Fibroblast of skin of right biceps (primary cell): ENCODE measurements at regions not wholly inside any gene's neighbourhood (a gene's known extent, or its start where the extent isn't known, plus 50 kb on each side); places are given as distances from the start of the nearest gene placed in this dataset.

Experiments
- DNase-seq: peaks from one replicate; pipeline ENCODE4 v3.0.0-alpha.2; 2013

DNA sequence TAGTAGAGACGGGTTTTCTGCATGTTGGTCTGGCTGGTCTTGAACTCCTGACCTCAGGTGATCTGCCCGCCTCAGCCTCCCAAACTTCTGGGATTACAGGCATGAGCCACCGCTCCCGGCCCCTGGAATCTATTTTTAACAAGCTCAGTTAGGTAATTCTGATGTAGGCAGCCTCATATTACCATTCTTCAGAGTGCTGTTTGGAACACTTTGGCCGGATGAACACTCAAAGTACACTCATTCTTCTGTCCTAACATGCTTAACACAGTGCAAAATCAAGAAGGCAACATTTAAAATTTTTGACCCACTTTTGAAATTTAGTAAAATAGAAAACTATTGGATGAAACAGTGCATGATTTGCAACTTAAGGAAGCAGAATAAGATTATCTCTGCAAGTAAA, 586.7 kb upstream of the CHORDC1 start:
- DNase-seq = no peak

GRCh38 chr11:90805172-90805571, 582.3 kb upstream of the CHORDC1 start:
- no peak for DNase-seq

DNA sequence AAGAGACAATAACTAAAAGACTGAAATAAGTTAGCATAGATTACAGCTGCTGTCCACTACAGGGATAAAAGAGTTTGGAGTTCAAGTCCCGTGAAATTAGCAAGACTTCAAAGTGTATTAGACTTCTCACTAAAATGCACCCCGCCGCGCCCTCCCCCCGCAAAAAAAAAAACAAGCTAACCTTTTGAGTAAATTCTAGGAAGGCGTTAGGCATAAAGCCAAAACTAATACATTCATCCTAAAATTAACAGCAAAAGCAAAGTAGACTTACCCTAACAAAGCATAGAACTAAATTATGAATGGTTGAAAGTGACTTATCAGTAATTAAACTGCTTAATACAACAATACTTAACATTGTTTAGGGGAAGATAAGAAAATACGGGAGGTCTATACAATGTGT, 581.0 kb upstream of the CHORDC1 start:
- DNase-seq = no peak

- no peak for DNase-seq
Observed at GRCh38 chr11:90803366-90803765, 580.5 kb upstream of the CHORDC1 start.

GRCh38 chr11:90798769-90799168, 575.9 kb upstream of the CHORDC1 start:
- no peak for DNase-seq

DNA sequence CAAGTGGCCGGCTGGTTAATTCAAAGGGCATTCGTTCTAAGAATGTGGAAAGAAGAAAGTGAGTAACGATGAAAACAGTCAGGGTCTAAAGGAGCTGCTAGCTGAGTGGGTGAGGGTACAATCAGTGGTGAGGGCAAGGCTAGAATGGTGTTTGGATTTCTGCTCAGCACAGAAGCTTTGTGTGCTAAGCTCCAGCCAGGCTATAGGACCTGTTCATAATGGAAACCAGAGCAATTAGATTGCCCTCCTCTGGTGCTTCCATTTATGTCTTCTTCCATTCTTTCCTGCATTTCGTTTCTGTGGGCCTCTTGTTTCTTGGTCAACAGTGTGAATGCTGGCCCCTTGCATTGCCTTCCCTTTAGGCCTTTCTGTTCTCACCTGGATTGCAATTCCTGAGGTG, 572.9 kb upstream of the CHORDC1 start:
- DNase-seq = no peak

DNA sequence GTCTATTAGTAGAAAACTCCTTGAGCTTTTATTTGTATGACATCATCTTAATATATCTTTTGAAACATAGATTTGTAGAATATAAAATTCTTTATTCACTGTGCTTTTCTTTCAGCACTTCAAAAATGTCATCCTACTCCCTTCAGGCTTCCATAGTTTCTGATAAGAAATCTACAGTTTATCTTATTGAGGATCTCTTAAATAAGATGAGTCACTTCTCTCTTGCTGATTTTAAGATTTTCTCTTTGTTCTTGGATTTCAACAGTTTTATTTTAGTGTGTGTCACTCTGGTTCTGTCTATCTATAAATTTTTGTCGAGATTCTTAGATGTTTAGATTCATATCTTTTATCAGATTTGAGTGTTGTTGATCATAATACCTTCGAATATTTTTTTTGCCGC, 566.1 kb upstream of the CHORDC1 start:
- no peak for DNase-seq

GRCh38 chr11:90784241-90784814, 561.5 kb upstream of the CHORDC1 start:
- DNase-seq = no peak

DNA sequence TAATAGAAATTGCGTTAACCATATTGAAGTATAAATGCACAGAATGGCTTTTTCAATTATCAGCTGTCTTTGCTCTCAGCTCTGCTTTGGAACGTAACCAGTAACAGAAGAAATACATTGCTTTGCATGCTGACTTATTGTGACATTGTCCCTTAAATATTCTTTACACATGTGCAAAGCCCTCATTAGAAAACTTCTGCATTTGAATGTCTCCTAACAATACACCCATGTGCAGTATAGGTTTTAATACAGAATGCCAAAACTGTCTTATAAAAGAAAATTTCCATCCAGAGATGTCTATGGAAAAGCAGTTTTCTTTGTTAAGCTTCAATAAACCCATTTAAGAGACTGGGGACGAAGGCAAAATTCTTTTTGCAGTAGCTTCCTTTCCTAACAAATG, 560.3 kb upstream of the CHORDC1 start:
- DNase-seq = no peak

DNA sequence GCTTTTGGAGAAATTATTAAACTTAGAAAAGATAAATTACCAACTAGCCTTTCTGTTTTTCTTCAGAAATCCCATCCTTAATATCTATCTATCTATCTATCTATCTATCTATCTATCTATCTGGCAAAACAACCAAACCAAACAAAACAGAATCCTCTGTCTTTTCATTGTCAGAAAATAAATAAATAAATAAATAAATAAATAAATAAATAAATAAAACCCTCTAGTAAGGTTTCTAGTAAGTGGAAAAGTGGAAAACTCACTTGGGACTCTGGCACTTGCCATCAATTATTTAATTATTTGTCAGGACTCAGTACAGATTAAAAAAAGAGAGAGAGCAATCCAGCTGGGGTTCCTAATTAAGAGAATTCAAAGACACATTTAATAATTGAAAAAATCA, 556.2 kb upstream of the CHORDC1 start:
- DNase-seq = no peak

- DNase-seq = no peak
Observed at GRCh38 chr11:90775567-90776165, 552.8 kb upstream of the CHORDC1 start.

- no peak for DNase-seq
Observed at GRCh38 chr11:90774727-90775566, 552.1 kb upstream of the CHORDC1 start.

DNA sequence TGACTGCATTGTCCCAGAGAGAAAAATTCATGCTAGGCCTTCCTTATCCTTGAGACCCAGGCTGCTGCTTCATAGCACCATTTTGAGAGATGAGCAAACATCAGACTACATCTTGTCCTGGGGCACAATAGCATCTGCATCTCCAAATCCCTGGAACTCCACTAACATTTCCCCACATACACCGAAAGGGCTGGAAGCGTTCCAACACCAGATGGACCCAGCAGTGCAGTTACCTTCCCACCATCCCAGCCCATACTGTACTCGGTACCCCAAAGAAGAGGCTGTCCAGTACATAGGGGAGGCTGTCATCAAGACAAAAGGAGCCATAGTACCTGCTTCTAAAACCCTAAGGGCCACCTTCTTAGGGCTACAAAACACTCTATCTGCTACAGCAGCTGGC, 547.2 kb upstream of the CHORDC1 start:
- DNase-seq = no peak

DNA sequence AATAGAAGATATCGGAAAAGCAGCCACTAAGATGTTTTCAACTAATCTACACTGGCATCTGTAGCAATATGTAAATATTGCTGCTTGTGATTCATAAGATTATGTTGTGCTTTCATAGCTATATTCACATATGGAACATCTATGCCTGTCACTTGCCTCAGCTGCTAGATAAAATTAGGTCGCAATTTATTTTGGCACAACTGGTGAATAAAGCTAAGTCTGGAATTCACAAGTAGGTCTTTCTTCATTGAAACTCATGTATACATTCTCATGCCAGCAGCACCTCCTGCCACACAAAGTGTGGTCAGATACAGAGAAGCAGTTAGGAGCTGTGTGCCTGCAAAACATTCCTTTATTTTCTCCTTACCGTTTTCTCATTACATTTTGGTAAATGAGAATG, 543.3 kb upstream of the CHORDC1 start:
- no peak for DNase-seq

DNA sequence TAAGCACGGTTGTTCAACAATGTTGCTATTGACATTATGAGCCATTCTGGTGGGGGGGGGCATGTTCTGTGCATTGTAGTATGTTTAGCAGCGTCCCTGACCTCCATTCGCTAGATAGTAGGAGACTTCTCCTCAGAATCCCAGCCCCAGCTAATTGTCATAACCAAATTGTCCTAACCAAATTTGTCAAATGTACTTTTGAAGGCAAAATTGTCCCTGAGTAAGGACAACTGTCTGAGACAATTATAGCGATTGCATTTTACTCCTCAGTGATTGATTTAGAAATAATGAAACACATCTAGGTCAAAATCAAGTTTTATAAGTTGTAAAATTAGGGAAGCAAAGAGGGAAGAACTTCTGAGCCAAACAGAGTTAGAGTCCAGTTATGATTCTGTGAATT, 541.8 kb upstream of the CHORDC1 start:
- no peak for DNase-seq

DNA sequence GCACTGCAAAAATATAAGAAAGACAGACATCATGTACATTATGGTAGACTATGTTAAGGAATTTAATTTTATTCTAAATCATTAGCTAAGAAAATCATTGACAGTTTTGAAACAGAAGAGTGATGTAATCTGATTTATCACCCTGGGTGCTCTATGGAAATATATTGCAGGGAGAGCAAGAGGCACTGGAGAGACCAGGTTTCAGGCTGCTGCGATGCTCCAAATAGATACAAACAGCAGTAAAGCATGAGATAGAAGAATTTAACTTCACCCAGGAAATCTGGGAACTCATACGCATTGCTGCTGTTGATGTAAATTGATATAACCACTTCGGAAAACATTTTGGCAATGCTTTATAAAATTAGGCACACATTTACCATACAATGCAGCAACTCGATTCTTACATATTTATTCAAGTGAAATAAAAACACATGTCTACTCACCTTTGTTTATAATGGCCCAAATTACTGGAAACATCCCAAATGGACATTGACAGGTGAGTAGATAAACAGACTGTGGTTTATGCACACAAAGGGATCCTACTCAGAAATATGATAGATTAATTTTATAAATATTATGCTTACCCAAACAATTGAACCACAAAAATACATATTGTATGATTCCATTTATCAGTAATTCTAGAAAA, 535.1 kb upstream of the CHORDC1 start:
- no peak for DNase-seq

DNA sequence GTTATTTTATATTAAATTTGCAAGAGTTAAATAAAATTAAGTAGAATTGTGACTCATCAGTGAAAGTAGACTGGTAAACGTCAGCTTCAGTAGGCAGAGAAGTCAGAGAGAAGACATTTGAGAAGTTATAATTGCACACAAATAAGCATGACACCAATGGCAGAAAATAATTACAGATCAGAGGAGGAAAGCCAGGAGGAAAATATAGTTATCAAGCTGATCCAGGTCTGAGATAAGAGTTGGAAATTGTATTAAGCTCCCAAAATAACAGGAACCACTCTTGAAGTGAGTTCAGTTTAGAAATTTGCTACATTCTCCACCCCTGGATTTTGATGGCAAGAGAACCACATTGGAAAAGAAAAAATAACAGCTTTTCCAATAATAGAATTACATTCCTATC, 533.8 kb upstream of the CHORDC1 start:
- DNase-seq = no peak

DNA sequence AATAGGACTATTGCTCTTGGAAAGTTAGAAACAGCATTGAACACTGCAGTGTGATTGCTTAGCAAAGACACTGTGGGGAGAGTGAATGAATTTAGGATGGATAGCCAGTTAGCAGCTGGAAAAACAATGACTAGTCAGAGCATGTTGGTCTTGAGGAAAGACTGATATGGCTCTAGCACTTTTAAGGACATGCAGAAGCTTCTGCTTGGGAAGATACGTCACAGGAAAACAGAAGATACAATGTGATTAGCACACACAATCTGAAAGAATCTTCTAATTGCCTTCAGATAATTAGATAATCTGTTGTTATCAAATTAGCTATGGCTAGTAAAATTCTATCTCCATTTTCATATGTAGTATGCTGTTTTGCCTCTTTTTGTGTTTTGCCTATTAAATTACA, 530.7 kb upstream of the CHORDC1 start:
- DNase-seq = no peak

DNA sequence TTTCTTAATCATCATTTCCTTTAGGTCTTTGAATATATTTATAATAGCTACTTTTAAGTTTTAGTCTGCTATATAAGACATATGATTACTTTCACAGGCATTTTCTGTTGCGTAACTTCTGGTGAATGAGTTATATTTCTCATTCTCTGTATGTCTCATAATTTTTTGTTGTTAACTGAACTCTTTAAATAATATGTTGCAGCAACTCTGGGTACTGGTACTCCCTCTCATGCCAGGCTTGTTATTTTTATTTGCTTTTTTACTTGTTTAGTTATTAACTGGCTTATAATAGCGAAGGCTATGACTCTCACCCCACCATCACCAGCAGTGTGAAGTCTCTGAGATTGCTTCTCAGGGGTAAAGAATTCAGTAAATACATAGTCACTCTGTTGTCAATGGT, 524.2 kb upstream of the CHORDC1 start:
- DNase-seq = peak; percentile 75

DNA sequence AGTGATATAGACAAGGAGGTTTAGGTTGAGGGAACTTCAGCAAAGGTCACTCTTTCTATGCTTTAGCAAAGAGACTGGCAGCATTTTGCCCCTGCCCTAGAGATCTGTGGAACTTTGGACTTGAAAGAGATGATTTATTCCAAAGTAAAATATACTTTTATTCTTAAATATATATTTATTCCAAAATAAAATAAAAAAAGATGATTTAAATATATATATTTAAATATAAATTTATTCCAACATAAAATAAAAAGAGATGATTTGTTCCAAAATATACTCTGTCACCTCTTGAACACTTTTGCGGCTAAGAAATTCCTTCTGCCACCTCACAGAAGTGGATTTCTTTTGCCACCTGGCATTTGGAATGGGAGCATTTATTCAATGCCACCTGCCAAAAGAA, 521.3 kb upstream of the CHORDC1 start:
- no peak for DNase-seq

DNA sequence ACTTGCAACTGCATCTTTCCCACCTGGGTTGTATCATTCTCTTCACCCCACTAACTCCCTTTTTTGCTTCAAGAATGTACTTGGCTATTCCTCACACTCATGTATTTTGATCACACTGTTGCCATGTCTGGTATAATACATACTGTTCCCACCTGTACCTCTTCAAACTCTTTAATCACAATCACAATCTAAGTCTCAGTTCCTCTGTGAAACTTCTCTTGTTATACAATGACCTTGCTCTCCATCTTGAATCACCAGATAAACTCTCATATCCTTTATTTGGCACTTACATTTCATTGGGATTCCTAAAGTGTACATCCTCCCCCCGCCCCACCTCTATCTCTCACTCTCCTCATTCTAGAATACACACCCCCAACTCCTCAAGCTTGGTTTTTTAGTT, 516.0 kb upstream of the CHORDC1 start:
- DNase-seq = no peak

GRCh38 chr11:90737444-90738050, 514.7 kb upstream of the CHORDC1 start:
- DNase-seq = no peak

DNA sequence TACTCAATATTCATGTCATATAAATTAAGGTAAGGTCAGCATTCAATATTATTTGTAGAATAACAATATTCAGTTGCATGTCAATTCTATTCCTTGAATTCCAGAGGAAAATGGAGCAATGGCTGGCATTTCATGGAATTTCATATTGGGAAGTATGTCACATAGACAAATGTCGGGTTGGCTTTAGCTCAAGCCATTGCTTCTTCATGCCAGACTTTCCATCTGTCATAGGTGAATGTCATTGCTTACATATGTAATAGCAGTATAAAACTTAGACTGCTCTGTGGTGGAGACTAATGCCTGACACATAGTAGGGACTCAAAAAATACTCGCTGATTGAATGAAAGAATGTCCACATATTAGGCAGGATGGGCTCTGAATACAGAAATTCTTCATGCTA, 509.6 kb upstream of the CHORDC1 start:
- DNase-seq = no peak

GRCh38 chr11:90723475-90723874, 500.6 kb upstream of the CHORDC1 start:
- no peak for DNase-seq
